HepG2 (cell line): ENCODE measurements at regions not wholly inside any gene's neighbourhood (a gene's known extent, or its start where the extent isn't known, plus 50 kb on each side); places are given as distances from the start of the nearest gene placed in this dataset.
A peak's percentile ranks its signal among the peaks of the same experiment; 100 is the strongest.

ENCODE experiments used
- ATAC-seq: fragments of 200-7000 bp; cut with Tn5 transposase; 3 replicates; pipeline ENCODE4 v1.9.1; 2020; ENCODE audit warnings: mild to moderate bottlenecking, moderate library complexity
- BruUV-seq: library from RNA; stranded (reverse); fragments of 400-500 nt; replicated peaks from 2 replicates; lab custom pipeline; 2021; lab: Mats Ljungman, UMichigan
- CTCF ChIA-PET: fragments of 300-600 bp; formaldehyde crosslinking; extraction: SDS; loops from one replicate; lab custom pipeline; 2021; ENCODE audit warnings: low total read pairs, inconsistent platforms, low intra/inter-chr PET ratio; lab: Yijun Ruan, JAX
- POLR2A ChIA-PET: fragments of 350-600 bp; sonication (Branson Sonifier 250); formaldehyde crosslinking; loops from one replicate; lab custom pipeline; 2020; ENCODE audit warnings: antibody characterized with exemption, inconsistent platforms; lab: Yijun Ruan, JAX
- DNase-seq: peaks from one replicate; pipeline ENCODE4 v3.0.0-alpha.2; 2015; ENCODE audit warnings: low spot score
- FAIRE-seq: peaks from 3 replicates; lab custom pipeline; 2011; peaks lifted over from hg19 to GRCh38; lab: Jason Lieb, UNC
- H2AFZ ChIP-seq: one replicate; pipeline ENCODE4 v1.6.1; 2011; ENCODE audit warnings: low read length, inconsistent platforms
- H3K27ac ChIP-seq: fragments of 300-600 bp; 3 replicates; pipeline ENCODE4 v1.8.0; 2011; ENCODE audit warnings: mixed run types, mild to moderate bottlenecking, mixed read lengths, low read length, inconsistent platforms; ENCODE audit not compliant: insufficient read depth; ENCODE audit errors: extremely low read length
- H3K27me3 ChIP-seq, 2 experiments: fragments of 200-600 bp in 1 of 2; 2 replicates in 1 of 2; 3 replicates in 1 of 2; pipeline versions ENCODE4 v1.6.0 to v1.8.0; 2011; ENCODE audit warnings: low read length in 2 of 2, mild to moderate bottlenecking in 2 of 2, moderate library complexity in 2 of 2, inconsistent platforms in 1 of 2; ENCODE audit not compliant: insufficient read depth in 2 of 2, control insufficient read depth in 1 of 2
- H3K36me3 ChIP-seq, 2 experiments: fragments of 200-600 bp in 1 of 2; replicated peaks in 1 of 2; 2 replicates in 1 of 2; 3 replicates in 1 of 2; pipeline versions ENCODE4 v1.5.1 to v1.8.0; 2011; ENCODE audit warnings: low read length in 2 of 2, inconsistent platforms in 1 of 2; ENCODE audit not compliant: insufficient read depth in 2 of 2, control insufficient read depth in 1 of 2
- H3K4me1 ChIP-seq: 2 replicates; pipeline ENCODE4 v1.5.1; 2012; ENCODE audit warnings: low read length, inconsistent platforms; ENCODE audit not compliant: insufficient read depth
- H3K4me2 ChIP-seq: 2 replicates; pipeline ENCODE4 v1.6.0; 2011; ENCODE audit warnings: low read depth, low read length, inconsistent platforms
- H3K4me3 ChIP-seq, 3 experiments: fragments of 200-600 bp in 1 of 3; sonication (generic), shearing (Covaris generic) in 1 of 3; replicated peaks in 1 of 3; 2 replicates each; pipeline ENCODE4 v1.5.1; 2011 to 2016; ENCODE audit warnings: low read length in 3 of 3, inconsistent platforms in 2 of 3, low read depth in 2 of 3, mild to moderate bottlenecking in 2 of 3, control low read depth in 1 of 3, mixed read lengths in 1 of 3; ENCODE audit not compliant: insufficient read depth in 1 of 3
- H3K79me2 ChIP-seq: one replicate; pipeline ENCODE4 v1.6.1; 2011; ENCODE audit warnings: low read length, inconsistent platforms; ENCODE audit not compliant: insufficient read depth
- H3K9ac ChIP-seq: 2 replicates; pipeline ENCODE4 v1.6.0; 2011; ENCODE audit warnings: mild to moderate bottlenecking, low read depth, low read length, inconsistent platforms; ENCODE audit not compliant: insufficient read depth
- H3K9me3 ChIP-seq: 2 replicates; pipeline ENCODE4 v1.5.1; 2012; ENCODE audit warnings: mild to moderate bottlenecking, low read length
- H4K20me1 ChIP-seq: 2 replicates; pipeline ENCODE4 v1.6.0; 2011; ENCODE audit warnings: inconsistent platforms, mild to moderate bottlenecking, low read length, moderate library complexity; ENCODE audit not compliant: insufficient read depth
- ESRRA ChIP-seq: sonication (generic); formaldehyde crosslinking; IDR thresholded peaks from 2 replicates; pipeline ENCODE4 v1.5.1; 2020; ENCODE audit warnings: mild to moderate bottlenecking, low read depth, missing genetic modification reagents
- FOXA3 ChIP-seq: IDR thresholded peaks from 2 replicates; pipeline ENCODE4 v1.6.1; 2016; ENCODE audit warnings: missing genetic modification reagents, missing compliant biosample characterization
- FOXM1 ChIP-seq: sonication (generic); formaldehyde crosslinking; IDR thresholded peaks from 2 replicates; pipeline ENCODE4 v1.5.0; 2020; ENCODE audit warnings: missing genetic modification reagents
- HNF4A ChIP-seq: sonication (generic); formaldehyde crosslinking; IDR thresholded peaks from 2 replicates; pipeline ENCODE4 v1.4.0; 2020; ENCODE audit warnings: missing genetic modification reagents
- KLF13 ChIP-seq: sonication (generic); formaldehyde crosslinking; IDR thresholded peaks from 2 replicates; pipeline ENCODE4 v1.4.0; 2020; ENCODE audit warnings: mild to moderate bottlenecking, missing genetic modification reagents
- RAD21 ChIP-seq: fragments of 450-650 bp; formaldehyde crosslinking; IDR thresholded peaks from 2 replicates; pipeline ENCODE4 v1.5.0; 2020; ENCODE audit warnings: mild to moderate bottlenecking
- RARA ChIP-seq: IDR thresholded peaks from 2 replicates; pipeline ENCODE4 v1.6.1; 2016; ENCODE audit warnings: missing genetic modification reagents, missing compliant biosample characterization
- RCOR2 ChIP-seq: IDR thresholded peaks from 2 replicates; pipeline ENCODE4 v1.6.1; 2016; ENCODE audit warnings: missing biosample characterization, missing genetic modification reagents
- SKI ChIP-seq: fragments of 450-650 bp; IDR thresholded peaks from one replicate; pipeline ENCODE4 v1.6.1; 2018; ENCODE audit warnings: mild to moderate bottlenecking; ENCODE audit not compliant: partially characterized antibody
- TCF12 ChIP-seq, 2 experiments: fragments of 450-650 bp in 1 of 2; sonication (generic) in 1 of 2; formaldehyde crosslinking in 1 of 2; IDR thresholded peaks; 2 replicates each; pipeline versions ENCODE4 v1.6.1 to v1.8.0; 2017 to 2022; ENCODE audit warnings: antibody characterized with exemption in 1 of 2, mild to moderate bottlenecking in 1 of 2, missing genetic modification reagents in 1 of 2, moderate library complexity in 1 of 2
- TOE1 ChIP-seq: sonication (generic); formaldehyde crosslinking; IDR thresholded peaks from 2 replicates; pipeline ENCODE4 v1.4.0; 2020; ENCODE audit warnings: mild to moderate bottlenecking, missing genetic modification reagents
- U2AF1 ChIP-seq: fragments of 200-400 bp; formaldehyde crosslinking; optimal IDR thresholded peaks from 2 replicates; pipeline ENCODE3; 2017; ENCODE audit warnings: mild to moderate bottlenecking, low read depth, low read length
- ZMYM4 ChIP-seq: sonication (generic); formaldehyde crosslinking; IDR thresholded peaks from 2 replicates; pipeline ENCODE4 v1.8.1; 2023; ENCODE audit warnings: mild to moderate bottlenecking, missing genetic modification reagents
- ZNF12 ChIP-seq: sonication (generic); formaldehyde crosslinking; IDR thresholded peaks from 2 replicates; pipeline ENCODE4 v1.5.0; 2020; ENCODE audit warnings: missing genetic modification reagents
- WGBS: methylation state at CpG from one replicate; pipeline ENCODE4 v1.1.6; 2017; ENCODE audit warnings: low lambda C conversion rate; 5-methylcytosine and 5-hydroxymethylcytosine counted together
- in situ Hi-C: cut with HindIII; loops from 2 replicates; pipeline ENCODE4 v1.10.0; 2017; ENCODE audit warnings: low pct_unique_long_range_greater_than_20kb; ENCODE audit not compliant: extremely low pct_ligation_motif_present
- intact Hi-C: fragments of 100-400 bp; cut with micrococcal nuclease; formaldehyde crosslinking; loops from one replicate; pipeline ENCODE4 v1.10.0; 2022; ENCODE audit not compliant: unreplicated experiment
- TF ChIP-seq, protein P1 (sequence below): sonication (generic); formaldehyde crosslinking; IDR thresholded peaks from 2 replicates; pipeline ENCODE4 v1.4.0; 2020; ENCODE audit warnings: low read depth, mild to moderate bottlenecking, missing genetic modification reagents
- TF ChIP-seq, protein P2 (sequence below): sonication (generic); formaldehyde crosslinking; IDR thresholded peaks from 2 replicates; pipeline ENCODE4 v1.8.0; 2022; ENCODE audit warnings: mild to moderate bottlenecking, missing genetic modification reagents; ENCODE audit not compliant: insufficient replicate concordance
- TF ChIP-seq, protein P3 (sequence below): sonication (generic); formaldehyde crosslinking; IDR thresholded peaks from 2 replicates; pipeline ENCODE4 v1.8.1; 2023; ENCODE audit warnings: missing genetic modification reagents, mild to moderate bottlenecking, borderline replicate concordance

DNA sequence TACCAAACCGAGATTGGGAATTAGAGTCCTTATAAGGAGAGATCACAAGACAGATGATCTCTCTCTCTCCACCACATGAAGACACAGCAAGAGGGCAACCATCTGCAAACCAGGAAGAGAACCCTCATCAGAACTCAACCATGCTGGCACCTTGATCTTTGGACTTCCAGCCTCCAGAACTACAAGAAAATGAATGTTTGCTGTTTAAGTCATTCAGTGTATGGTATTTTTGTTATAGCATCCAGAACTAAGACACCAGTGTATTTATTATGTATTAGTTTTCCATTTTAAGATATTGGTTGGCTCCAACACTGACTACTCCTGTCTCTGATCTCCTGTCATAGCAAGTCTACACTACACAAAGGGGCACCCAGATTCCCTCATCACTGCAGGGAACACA is 86.9 kb downstream of the CCDC34 start:
- ATAC-seq, result no peak
- H3K79me2 ChIP-seq, result no peaks in the 10 kb centered on the region
- no TSS peak for BruUV-seq
- H3K27ac ChIP-seq, result no peak overlapping the region
- H3K4me3 ChIP-seq, result no peak overlapping the region
- no peak for DNase-seq
- intact Hi-C loops (loop anchor here (5.0 kb wide), 1 partner anchor 44 kb away; no protein-coding TSS in a partner anchor), in situ Hi-C loops (no loop called here)
- H2AFZ ChIP-seq, result no peak overlapping the region
- H3K9ac ChIP-seq, result no peak overlapping the region
- peaks cover 37% of the 10 kb centered on the region for H3K4me1 ChIP-seq
- no peak overlapping the region for H3K4me2 ChIP-seq
- no peaks in the 10 kb centered on the region for H4K20me1 ChIP-seq
- 8% methylated on average over 1 of the region's 1 CpG for WGBS
- ChIA-PET CTCF (no interaction called here), POLR2A (no interaction called here)
- no peaks in the 10 kb centered on the region for H3K9me3 ChIP-seq
- FAIRE-seq, result no peak
- no peaks in the 10 kb centered on the region for H3K36me3 ChIP-seq
- TF ChIP-seq ZNF12 (CRISPR knock-in tag) (peak; percentile 92), HNF4A (CRISPR knock-in tag) (peak; percentile 25; the same call in 1 of the 2 replicates)
- TF ChIP-seq, protein P1, sequence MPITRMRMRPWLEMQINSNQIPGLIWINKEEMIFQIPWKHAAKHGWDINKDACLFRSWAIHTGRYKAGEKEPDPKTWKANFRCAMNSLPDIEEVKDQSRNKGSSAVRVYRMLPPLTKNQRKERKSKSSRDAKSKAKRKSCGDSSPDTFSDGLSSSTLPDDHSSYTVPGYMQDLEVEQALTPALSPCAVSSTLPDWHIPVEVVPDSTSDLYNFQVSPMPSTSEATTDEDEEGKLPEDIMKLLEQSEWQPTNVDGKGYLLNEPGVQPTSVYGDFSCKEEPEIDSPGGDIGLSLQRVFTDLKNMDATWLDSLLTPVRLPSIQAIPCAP, result no peak
- TF ChIP-seq, protein P2, sequence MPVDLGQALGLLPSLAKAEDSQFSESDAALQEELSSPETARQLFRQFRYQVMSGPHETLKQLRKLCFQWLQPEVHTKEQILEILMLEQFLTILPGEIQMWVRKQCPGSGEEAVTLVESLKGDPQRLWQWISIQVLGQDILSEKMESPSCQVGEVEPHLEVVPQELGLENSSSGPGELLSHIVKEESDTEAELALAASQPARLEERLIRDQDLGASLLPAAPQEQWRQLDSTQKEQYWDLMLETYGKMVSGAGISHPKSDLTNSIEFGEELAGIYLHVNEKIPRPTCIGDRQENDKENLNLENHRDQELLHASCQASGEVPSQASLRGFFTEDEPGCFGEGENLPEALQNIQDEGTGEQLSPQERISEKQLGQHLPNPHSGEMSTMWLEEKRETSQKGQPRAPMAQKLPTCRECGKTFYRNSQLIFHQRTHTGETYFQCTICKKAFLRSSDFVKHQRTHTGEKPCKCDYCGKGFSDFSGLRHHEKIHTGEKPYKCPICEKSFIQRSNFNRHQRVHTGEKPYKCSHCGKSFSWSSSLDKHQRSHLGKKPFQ (CRISPR knock-in tag), result no peak
- no peaks in the 10 kb centered on the region for H3K27me3 ChIP-seq

DNA sequence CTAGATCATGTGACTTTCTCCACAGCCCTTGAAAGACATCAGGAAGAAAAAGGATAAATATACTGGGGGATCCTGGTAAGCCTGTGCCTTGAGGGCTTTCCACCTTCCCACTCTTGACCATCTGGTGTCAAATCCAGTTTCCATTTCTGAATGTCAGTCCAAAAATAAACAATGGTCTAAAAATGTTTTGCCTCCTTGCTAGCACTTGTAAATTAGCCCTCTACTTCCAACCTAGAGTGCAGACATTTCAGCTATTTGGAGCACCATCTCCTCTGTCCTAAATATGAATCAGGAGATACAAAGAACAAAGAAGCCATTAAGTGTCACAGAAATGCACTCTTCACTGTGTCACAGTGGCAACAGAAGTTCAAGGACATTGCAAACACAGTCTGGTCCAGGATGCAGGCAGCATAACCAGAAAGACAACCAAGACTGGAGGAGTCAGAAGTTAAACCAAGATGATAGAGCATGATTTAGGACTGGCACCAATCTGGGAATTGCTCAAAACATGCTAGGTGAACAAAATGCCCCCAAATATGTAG is 88.1 kb downstream of the CCDC34 start:
- ChIA-PET CTCF (no interaction called here), POLR2A (no interaction called here)
- Histone ChIP-seq H3K27me3 (no peaks in the 10 kb centered on the region), H3K9me3 (no peaks in the 10 kb centered on the region), H4K20me1 (no peaks in the 10 kb centered on the region), H3K27ac (no peak overlapping the region), H3K4me1 (peaks cover 33% of the 10 kb centered on the region), H3K4me3 (no peak overlapping the region; a peak in 1 of 6 replicates), H2AFZ (no peak overlapping the region), H3K36me3 (no peaks in the 10 kb centered on the region), H3K4me2 (peak overlapping the region; percentile 21; the same call in 1 of the 2 replicates), H3K9ac (no peak overlapping the region), H3K79me2 (no peaks in the 10 kb centered on the region)
- FAIRE-seq (peak; percentile 80), ATAC-seq (peak; percentile 93), DNase-seq (peak; percentile 81)
- intact Hi-C loops (loop anchor here (2.0 to 5.0 kb wide), 2 partner anchors 43 to 56 kb away; no protein-coding TSS in a partner anchor), in situ Hi-C loops (no loop called here)
- BruUV-seq, result no TSS peak
- TF ChIP-seq SKI, result peak; percentile 19
- TF ChIP-seq, protein P3, sequence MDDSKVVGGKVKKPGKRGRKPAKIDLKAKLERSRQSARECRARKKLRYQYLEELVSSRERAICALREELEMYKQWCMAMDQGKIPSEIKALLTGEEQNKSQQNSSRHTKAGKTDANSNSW (CRISPR knock-in tag), result no peak
- TF ChIP-seq FOXA3 (CRISPR knock-in tag), result peak; percentile 49; the same call in 1 of the 2 replicates
- TF ChIP-seq TOE1 (CRISPR knock-in tag), result no peak
- no peak for TF ChIP-seq ESRRA (CRISPR knock-in tag)
- TF ChIP-seq U2AF1, result no peak
- TF ChIP-seq ZMYM4 (CRISPR knock-in tag), result 0 out of 2 replicates have a peak, but pooled peaks have one; percentile 18
- peak; percentile 63 for TF ChIP-seq HNF4A (CRISPR knock-in tag)
- TF ChIP-seq RARA, result peak; percentile 98
- no peak for TF ChIP-seq TCF12 (IDR thresholded peaks at IDR 0.05)
- TF ChIP-seq TCF12 (CRISPR knock-in tag; IDR thresholded peaks at IDR 0.05), result no peak
- TF ChIP-seq KLF13 (CRISPR knock-in tag), result no peak
- peak; percentile 63; the same call in 1 of the 2 replicates for TF ChIP-seq RCOR2 (CRISPR knock-in tag)
- TF ChIP-seq FOXM1 (CRISPR knock-in tag), result no peak
- no peak for TF ChIP-seq RAD21 (CRISPR knock-in tag)
